Transverse colon (tissue), 4 donors: ENCODE measurements at regions not wholly inside any gene's neighbourhood (a gene's known extent, or its start where the extent isn't known, plus 50 kb on each side); places are given as distances from the start of the nearest gene placed in this dataset.

ENCODE experiments used
- CTCF ChIP-seq, 5 experiments: fragments of 200-600 bp in 3 of 5; fragments of 450-650 bp in 2 of 5; sonication (generic) in 3 of 5; IDR thresholded peaks; 1 replicate in 2 of 5; 2 replicates in 3 of 5; pipeline ENCODE4 v1.5.1; 2016 to 2017; ENCODE audit warnings: antibody characterized with exemption in 5 of 5, inconsistent platforms in 3 of 5, mild to moderate bottlenecking in 2 of 5, moderate library complexity in 1 of 5
- EP300 ChIP-seq: sonication (generic); formaldehyde crosslinking; IDR thresholded peaks from one replicate; pipeline ENCODE4 v1.6.1; 2017; ENCODE audit warnings: antibody characterized with exemption, low read depth
- POLR2AphosphoS5 ChIP-seq, 3 donors: sonication (generic); formaldehyde crosslinking; IDR thresholded peaks; one replicate each; pipeline ENCODE4 v1.6.1; 2016; ENCODE audit warnings: antibody characterized with exemption in 3 of 3

- no peak for TF ChIP-seq CTCF (IDR thresholded peaks at IDR 0.05)
- no peak for TF ChIP-seq POLR2AphosphoS5 (IDR thresholded peaks at IDR 0.05)
- no peak for TF ChIP-seq EP300
Measured at GRCh38 chr14:34214961-34215360, 247.1 kb downstream of the SPTSSA start.
